HG03095 (cell line): ENCODE measurements at regions not wholly inside any gene's neighbourhood (a gene's known extent, or its start where the extent isn't known, plus 50 kb on each side); places are given as distances from the start of the nearest gene placed in this dataset.
"Not testable (repeated sequence)": the region's sequence is repeated elsewhere in the genome, so short reads cannot be mapped to it uniquely, and the experiment has no call there.

Experiments
- ATAC-seq: cut with Tn5 transposase; IDR thresholded peaks from one replicate; pipeline ENCODE4 v1.9.1; 2021; ENCODE audit warnings: moderate library complexity; ENCODE audit not compliant: unreplicated experiment

DNA sequence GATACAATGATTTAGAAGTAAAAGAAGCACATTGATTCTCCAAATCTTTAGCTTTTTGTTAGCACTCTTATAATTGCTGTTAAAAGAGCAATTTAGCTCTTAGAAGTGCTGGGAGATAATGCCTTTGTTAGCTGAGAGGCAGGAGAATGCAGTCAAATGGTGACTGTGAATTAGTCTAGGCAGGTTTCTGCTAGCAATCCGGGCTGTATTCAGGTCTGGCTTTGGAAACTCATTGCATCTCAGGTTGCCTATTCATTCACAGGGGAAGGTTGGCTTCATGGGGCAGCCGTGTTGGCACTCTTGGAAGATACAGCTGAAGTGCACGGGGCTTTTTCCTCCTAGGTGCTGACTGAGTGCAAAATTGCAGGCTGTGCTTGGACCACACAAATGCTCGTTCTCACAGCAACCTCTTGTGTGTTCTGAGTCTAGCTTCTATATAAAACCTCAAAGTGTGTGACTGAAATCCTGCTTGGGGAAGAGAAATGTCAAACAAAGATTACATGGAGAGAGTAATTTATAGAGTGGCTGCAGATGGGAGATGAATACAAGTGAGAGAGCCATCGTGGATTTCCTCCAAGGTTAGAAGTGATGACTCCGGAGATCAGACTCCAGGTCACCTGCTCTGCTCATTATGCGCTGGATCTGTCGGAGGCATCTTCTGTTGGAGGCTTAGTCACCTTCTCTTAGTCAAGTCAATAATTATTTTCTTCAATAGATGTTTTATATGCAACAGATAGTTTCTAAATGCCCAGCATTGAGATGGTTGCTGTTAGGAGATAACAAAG is 167.8 kb downstream of the PMAIP1 start:
- ATAC-seq: no peak

DNA sequence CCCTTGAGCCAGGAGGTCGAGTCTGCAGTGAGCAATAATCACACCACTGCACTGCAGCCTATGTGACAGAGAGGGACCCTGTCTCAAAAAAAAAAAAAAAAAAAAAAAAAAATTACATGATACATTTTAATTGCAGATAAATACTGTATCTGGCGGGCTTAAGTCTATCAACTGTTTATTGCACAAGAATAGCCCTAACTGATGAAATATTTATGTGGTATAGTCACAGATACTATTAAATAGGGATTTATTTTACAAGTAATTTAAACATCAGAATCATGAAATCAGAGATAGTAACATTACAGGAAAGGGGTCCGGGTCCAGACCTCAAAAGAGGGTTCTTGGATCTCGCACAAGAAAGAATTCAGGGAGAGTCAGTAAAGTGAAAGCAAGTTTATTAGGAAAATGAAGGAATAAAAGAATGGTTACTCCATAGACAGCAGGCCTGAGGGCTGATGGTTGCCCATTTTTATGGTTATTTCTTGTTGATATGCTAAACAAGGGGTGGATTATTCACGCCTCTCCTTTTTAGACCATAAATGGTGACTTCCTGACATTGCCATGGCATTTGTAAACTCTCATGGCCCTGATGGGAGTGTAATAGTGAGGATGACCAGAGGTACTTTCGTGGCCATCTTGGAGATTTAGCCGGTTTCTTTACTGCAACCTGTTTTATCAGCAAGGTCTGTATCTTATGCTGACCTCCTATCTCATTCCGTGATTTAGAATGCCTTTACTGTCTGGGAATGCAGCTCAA is 166.6 kb downstream of the PMAIP1 start:
- no peak for ATAC-seq

GRCh38 chr18:60064271-60064670 is 164.5 kb downstream of the PMAIP1 start:
- no peak for ATAC-seq

- not testable (repeated sequence) for ATAC-seq
These were observed 163.0 kb downstream of the PMAIP1 start for GRCh38 chr18:60062831-60063230.

GRCh38 chr18:60062396-60062795 is 162.6 kb downstream of the PMAIP1 start:
- ATAC-seq: no peak

DNA sequence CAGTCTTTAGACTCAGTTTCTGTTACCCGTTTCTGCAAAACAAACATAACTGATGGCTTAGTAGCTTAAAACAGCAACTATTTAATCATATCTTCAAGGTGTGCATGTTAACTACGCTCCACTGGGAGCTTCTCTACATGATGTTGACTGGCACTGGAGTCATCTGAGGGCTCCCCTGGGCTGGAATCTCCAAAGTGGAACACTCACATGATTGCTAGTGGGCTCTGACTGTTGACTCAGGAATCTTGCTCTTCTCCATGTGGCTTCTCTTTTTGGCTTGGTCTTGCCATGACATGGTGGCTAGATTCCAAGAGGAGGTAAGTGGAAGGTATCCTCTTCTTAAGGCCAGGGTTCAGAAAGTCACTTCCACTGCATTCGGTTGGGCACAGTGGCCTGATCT is 160.8 kb downstream of the PMAIP1 start:
- no peak for ATAC-seq

- ATAC-seq: no peak
These were observed 160.2 kb downstream of the PMAIP1 start for GRCh38 chr18:60060026-60060425.

- no peak for ATAC-seq
These were observed 159.4 kb downstream of the PMAIP1 start for GRCh38 chr18:60059216-60059615.

- ATAC-seq: no peak
These were observed 154.0 kb downstream of the PMAIP1 start for GRCh38 chr18:60053747-60054304.

DNA sequence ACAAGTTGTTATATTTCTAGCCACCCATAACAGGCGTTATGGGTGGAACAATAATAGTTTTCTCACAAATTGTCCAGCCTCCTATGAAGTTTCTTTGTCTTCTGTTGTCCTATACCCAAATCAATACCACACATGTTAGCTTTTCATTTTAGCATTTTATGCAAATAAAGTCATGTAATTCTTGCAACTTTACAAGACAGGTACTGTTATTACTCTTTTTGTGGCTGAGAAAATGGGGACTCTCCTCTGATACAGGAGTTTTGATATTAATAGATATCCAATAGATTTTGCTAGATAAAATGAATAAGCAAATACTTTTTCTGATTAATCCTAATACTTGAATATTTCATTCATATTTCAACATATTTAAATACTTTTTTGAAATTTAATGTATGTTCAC is 151.0 kb downstream of the PMAIP1 start:
- ATAC-seq: no peak

DNA sequence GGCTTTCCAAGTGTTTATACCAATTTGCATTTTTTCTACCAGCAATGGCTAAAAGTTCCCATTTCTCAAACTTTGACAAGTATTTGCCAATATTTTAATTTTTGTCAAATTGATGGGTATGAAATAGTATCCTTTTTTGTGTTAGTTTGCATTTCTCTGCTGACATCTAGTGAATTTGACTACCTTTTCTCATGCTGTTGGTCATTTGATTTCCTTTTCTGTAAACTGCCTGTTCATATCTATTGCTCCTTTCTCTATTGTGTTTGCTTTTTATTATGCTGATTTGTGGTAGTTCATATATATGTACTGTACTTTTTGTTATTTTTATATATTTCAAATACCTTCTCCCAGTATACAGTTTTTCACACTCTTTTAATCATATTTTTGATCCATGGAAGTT is 149.4 kb downstream of the PMAIP1 start:
- no peak for ATAC-seq

DNA sequence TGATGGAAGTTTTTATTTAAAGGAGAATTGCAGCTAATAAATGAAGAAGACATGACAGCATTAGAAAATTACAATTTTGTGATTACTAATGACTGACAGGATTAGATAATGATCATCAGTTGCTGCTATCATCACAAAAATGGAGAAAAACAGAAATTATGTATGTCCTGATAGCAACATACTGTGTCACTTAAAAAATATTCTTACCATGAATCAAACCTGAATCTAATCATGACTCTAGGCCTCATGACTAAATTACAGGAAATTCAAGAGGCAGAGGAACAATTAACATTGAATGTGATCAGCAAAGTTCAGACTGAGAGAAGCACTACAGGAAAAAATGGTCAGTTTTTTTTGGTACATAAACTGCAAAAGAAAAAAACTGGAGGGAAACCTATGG is 147.8 kb downstream of the PMAIP1 start:
- ATAC-seq: no peak

- ATAC-seq: no peak
These were observed 144.7 kb downstream of the PMAIP1 start for GRCh38 chr18:60044290-60045006.

- no peak for ATAC-seq
These were observed 141.2 kb downstream of the PMAIP1 start for GRCh38 chr18:60040971-60041370.

GRCh38 chr18:60038731-60039130 is 138.9 kb downstream of the PMAIP1 start:
- no peak for ATAC-seq

DNA sequence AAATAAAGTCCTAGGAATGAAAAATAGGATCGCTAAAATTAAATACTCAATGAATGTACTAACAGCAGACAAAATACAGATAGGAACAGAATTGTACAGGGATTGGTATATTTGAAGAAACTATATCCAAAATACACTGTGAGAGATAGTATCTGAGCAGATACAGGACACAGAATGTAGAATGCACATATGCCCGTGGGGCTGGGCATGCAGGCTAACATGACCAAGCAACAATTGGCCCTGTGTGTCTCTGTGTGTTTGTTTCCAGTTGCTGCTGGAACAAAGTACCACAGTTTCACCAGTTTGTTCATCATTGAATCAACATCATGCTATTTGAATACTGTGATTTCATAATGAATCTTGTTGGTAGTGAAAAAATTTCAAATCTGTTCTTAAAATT is 127.6 kb downstream of the PMAIP1 start:
- ATAC-seq: no peak

GRCh38 chr18:60024857-60025256 is 125.1 kb downstream of the PMAIP1 start:
- no peak for ATAC-seq

DNA sequence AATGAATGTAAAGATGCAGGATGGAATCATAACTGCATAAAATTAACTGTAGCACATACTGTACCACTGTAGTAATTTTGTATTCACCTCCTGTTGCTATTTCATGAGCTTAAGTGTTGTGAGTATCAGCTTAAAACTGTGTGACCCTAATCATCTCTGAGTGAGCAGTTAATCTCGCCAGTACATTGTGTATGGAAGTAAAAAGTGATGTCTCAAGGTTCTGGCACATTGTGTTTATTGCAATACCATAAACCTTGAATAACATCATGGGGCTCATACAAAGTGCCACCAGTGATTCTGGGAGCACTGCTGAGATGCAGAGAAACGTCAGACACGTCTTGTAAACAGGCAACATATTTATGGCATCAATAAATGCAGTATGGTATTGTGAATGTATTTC is 124.5 kb downstream of the PMAIP1 start:
- no peak for ATAC-seq

- ATAC-seq: no peak
These were observed 123.0 kb downstream of the PMAIP1 start for GRCh38 chr18:60022671-60023276.

GRCh38 chr18:60021556-60021955 is 121.8 kb downstream of the PMAIP1 start:
- ATAC-seq: no peak
